ENCODE measurements at regions not wholly inside any gene's neighbourhood (a gene's known extent, or its start where the extent isn't known, plus 50 kb on each side); places are given as distances from the start of the nearest gene placed in this dataset.

- no peaks in the 10 kb centered on the region for H3K36me3 ChIP-seq (ENCODE audit: insufficient read depth, low read length)
- ChIA-PET POLR2A (no interaction called here), CTCF (no interaction called here)
- Mint-ChIP-seq H3K27ac (no peak overlapping the region), H3K36me3 (no peaks in the 10 kb centered on the region), H3K9me3 (peaks cover 0 to 23% (median 3%) of the 10 kb centered on the region in 5 donors), H3K4me1 (no peaks in the 10 kb centered on the region), H3K4me3 (no peak overlapping the region), H3K27me3 (no peaks in the 10 kb centered on the region)
- no peaks in the 10 kb centered on the region for H3K27me3 ChIP-seq (ENCODE audit: insufficient read depth, low read length, poor library complexity, severe bottlenecking)
- no peaks in the 10 kb centered on the region for H3K4me1 ChIP-seq (ENCODE audit: insufficient read depth, low read length)
- H3K9me3 ChIP-seq (ENCODE audit: low read length): no peaks in the 10 kb centered on the region
- no peak overlapping the region for H3K4me3 ChIP-seq (ENCODE audit: low read length)
- H3K27ac ChIP-seq (ENCODE audit: low read depth, low read length): no peak overlapping the region
- no peak for DNase-seq
Measured at GRCh38 chr20:6864740-6865139, 97.3 kb downstream of the BMP2 start.

GRCh38 chr20:6866741-6867140 is 99.3 kb downstream of the BMP2 start:
- CTCF ChIA-PET: no interaction called here
- no peak overlapping the region for H3K27ac Mint-ChIP-seq

GRCh38 chr20:6868861-6869260 is 101.4 kb downstream of the BMP2 start:
- no peaks in the 10 kb centered on the region for H3K36me3 ChIP-seq (ENCODE audit: insufficient read depth, low read length)
- no peaks in the 10 kb centered on the region for H3K4me1 ChIP-seq (ENCODE audit: insufficient read depth, low read length)
- no peak overlapping the region for H3K27ac ChIP-seq (ENCODE audit: low read depth, low read length)
- no peak overlapping the region for H3K4me3 ChIP-seq (ENCODE audit: low read length)
- Mint-ChIP-seq H3K9me3 (peaks cover 0 to 13% (median 7%) of the 10 kb centered on the region in 5 donors), H3K27ac (no peak overlapping the region), H3K4me1 (no peaks in the 10 kb centered on the region), H3K4me3 (no peak overlapping the region), H3K27me3 (no peaks in the 10 kb centered on the region), H3K36me3 (no peaks in the 10 kb centered on the region)
- H3K27me3 ChIP-seq (ENCODE audit: insufficient read depth, low read length, poor library complexity, severe bottlenecking): no peaks in the 10 kb centered on the region
- CTCF ChIA-PET: no interaction called here
- no peak for DNase-seq
- POLR2A ChIA-PET: no interaction called here
- no peaks in the 10 kb centered on the region for H3K9me3 ChIP-seq (ENCODE audit: low read length)

More at GRCh38 chr20:6866741-6867140, 99.3 kb downstream of the BMP2 start:
- no peaks in the 10 kb centered on the region for H3K36me3 ChIP-seq (ENCODE audit: insufficient read depth, low read length)
- no peak overlapping the region for H3K4me3 ChIP-seq (ENCODE audit: low read length)
- no peak overlapping the region for H3K27ac ChIP-seq (ENCODE audit: low read depth, low read length)
- no peaks in the 10 kb centered on the region for H3K4me1 ChIP-seq (ENCODE audit: insufficient read depth, low read length)
- DNase-seq: no peak
- POLR2A ChIA-PET: no interaction called here
- no peaks in the 10 kb centered on the region for H3K9me3 ChIP-seq (ENCODE audit: low read length)
- Mint-ChIP-seq H3K4me3 (no peak overlapping the region), H3K9me3 (peaks cover 0 to 19% (median 6%) of the 10 kb centered on the region in 5 donors), H3K4me1 (no peaks in the 10 kb centered on the region), H3K36me3 (no peaks in the 10 kb centered on the region), H3K27me3 (no peaks in the 10 kb centered on the region)
- no peaks in the 10 kb centered on the region for H3K27me3 ChIP-seq (ENCODE audit: insufficient read depth, low read length, poor library complexity, severe bottlenecking)

- no peak overlapping the region for H3K27ac Mint-ChIP-seq
- no peaks in the 10 kb centered on the region for H3K36me3 Mint-ChIP-seq
- Histone ChIP-seq H3K4me1 (ENCODE audit: insufficient read depth, low read length) (no peaks in the 10 kb centered on the region), H3K36me3 (ENCODE audit: insufficient read depth, low read length) (no peaks in the 10 kb centered on the region), H3K4me3 (ENCODE audit: low read length) (no peak overlapping the region), H3K27ac (ENCODE audit: low read depth, low read length) (no peak overlapping the region), H3K9me3 (ENCODE audit: low read length) (no peaks in the 10 kb centered on the region), H3K27me3 (ENCODE audit: insufficient read depth, low read length, poor library complexity, severe bottlenecking) (no peaks in the 10 kb centered on the region)
- H3K4me3 Mint-ChIP-seq: no peak overlapping the region
- peaks cover 1 to 8% (median 7%) of the 10 kb centered on the region in 5 donors for H3K9me3 Mint-ChIP-seq
- H3K4me1 Mint-ChIP-seq: no peaks in the 10 kb centered on the region
- POLR2A ChIA-PET: no interaction called here
- CTCF ChIA-PET: no interaction called here
- no peak for DNase-seq
- H3K27me3 Mint-ChIP-seq: no peaks in the 10 kb centered on the region
Measured at GRCh38 chr20:6870559-6870958, 103.1 kb downstream of the BMP2 start.

GRCh38 chr20:6877633-6878032 is 110.1 kb downstream of the BMP2 start:
- Histone ChIP-seq H3K9me3 (ENCODE audit: low read length) (no peaks in the 10 kb centered on the region), H3K36me3 (ENCODE audit: insufficient read depth, low read length) (no peaks in the 10 kb centered on the region), H3K4me3 (ENCODE audit: low read length) (no peak overlapping the region), H3K27ac (ENCODE audit: low read depth, low read length) (no peak overlapping the region), H3K4me1 (ENCODE audit: insufficient read depth, low read length) (no peaks in the 10 kb centered on the region), H3K27me3 (ENCODE audit: insufficient read depth, low read length, poor library complexity, severe bottlenecking) (no peaks in the 10 kb centered on the region)
- H3K9me3 Mint-ChIP-seq: peaks cover 0 to 17% (median 7%) of the 10 kb centered on the region in 5 donors
- no peaks in the 10 kb centered on the region for H3K27me3 Mint-ChIP-seq
- H3K27ac Mint-ChIP-seq: no peak overlapping the region
- no peaks in the 10 kb centered on the region for H3K36me3 Mint-ChIP-seq
- no peak for DNase-seq
- POLR2A ChIA-PET: no interaction called here
- no peak overlapping the region for H3K4me3 Mint-ChIP-seq
- CTCF ChIA-PET: no interaction called here
- no peaks in the 10 kb centered on the region for H3K4me1 Mint-ChIP-seq

GRCh38 chr20:6882561-6883291 is 115.2 kb downstream of the BMP2 start:
- Mint-ChIP-seq H3K4me1 (no peaks in the 10 kb centered on the region), H3K27me3 (no peaks in the 10 kb centered on the region), H3K27ac (no peak overlapping the region), H3K4me3 (no peak overlapping the region), H3K9me3 (peaks cover 4 to 19% (median 14%) of the 10 kb centered on the region in 5 donors), H3K36me3 (peaks cover 0 to 5% (median 0%) of the 10 kb centered on the region in 3 donors)
- DNase-seq: no peak
- ChIA-PET CTCF (no interaction called here), POLR2A (no interaction called here)
- Histone ChIP-seq H3K36me3 (ENCODE audit: insufficient read depth, low read length) (no peaks in the 10 kb centered on the region), H3K4me1 (ENCODE audit: insufficient read depth, low read length) (no peaks in the 10 kb centered on the region), H3K27ac (ENCODE audit: low read depth, low read length) (no peak overlapping the region), H3K4me3 (ENCODE audit: low read length) (no peak overlapping the region), H3K27me3 (ENCODE audit: insufficient read depth, low read length, poor library complexity, severe bottlenecking) (no peaks in the 10 kb centered on the region), H3K9me3 (ENCODE audit: low read length) (no peaks in the 10 kb centered on the region)

GRCh38 chr20:6884114-6884513 is 116.6 kb downstream of the BMP2 start:
- ChIA-PET POLR2A (no interaction called here), CTCF (no interaction called here)
- Histone ChIP-seq H3K9me3 (ENCODE audit: low read length) (no peaks in the 10 kb centered on the region), H3K27me3 (ENCODE audit: insufficient read depth, low read length, poor library complexity, severe bottlenecking) (no peaks in the 10 kb centered on the region), H3K4me1 (ENCODE audit: insufficient read depth, low read length) (no peaks in the 10 kb centered on the region), H3K36me3 (ENCODE audit: insufficient read depth, low read length) (no peaks in the 10 kb centered on the region), H3K4me3 (ENCODE audit: low read length) (no peak overlapping the region), H3K27ac (ENCODE audit: low read depth, low read length) (no peak overlapping the region)
- peaks cover 4 to 17% (median 12%) of the 10 kb centered on the region in 5 donors for H3K9me3 Mint-ChIP-seq
- H3K36me3 Mint-ChIP-seq: peaks cover 0 to 5% (median 0%) of the 10 kb centered on the region in 3 donors
- no peaks in the 10 kb centered on the region for H3K4me1 Mint-ChIP-seq
- H3K4me3 Mint-ChIP-seq: no peak overlapping the region
- H3K27ac Mint-ChIP-seq: no peak overlapping the region
- H3K27me3 Mint-ChIP-seq: no peaks in the 10 kb centered on the region
- DNase-seq: no peak

GRCh38 chr20:6886065-6886729 is 118.7 kb downstream of the BMP2 start:
- H3K27ac ChIP-seq (ENCODE audit: low read depth, low read length): no peak overlapping the region

More at GRCh38 chr20:6886065-6886729, 118.7 kb downstream of the BMP2 start:
- CTCF ChIA-PET: no interaction called here
- no peaks in the 10 kb centered on the region for H3K4me1 Mint-ChIP-seq
- H3K4me3 Mint-ChIP-seq: no peak overlapping the region
- H3K9me3 Mint-ChIP-seq: peaks cover 4 to 21% (median 12%) of the 10 kb centered on the region in 5 donors
- POLR2A ChIA-PET: no interaction called here
- H3K4me3 ChIP-seq (ENCODE audit: low read length): no peak overlapping the region
- H3K4me1 ChIP-seq (ENCODE audit: insufficient read depth, low read length): no peaks in the 10 kb centered on the region
- no peaks in the 10 kb centered on the region for H3K36me3 ChIP-seq (ENCODE audit: insufficient read depth, low read length)
- no peaks in the 10 kb centered on the region for H3K27me3 Mint-ChIP-seq
- no peak for DNase-seq
- no peaks in the 10 kb centered on the region for H3K9me3 ChIP-seq (ENCODE audit: low read length)
- H3K27ac Mint-ChIP-seq: no peak overlapping the region
- no peaks in the 10 kb centered on the region for H3K27me3 ChIP-seq (ENCODE audit: insufficient read depth, low read length, poor library complexity, severe bottlenecking)
- peaks cover 0 to 5% (median 0%) of the 10 kb centered on the region in 3 donors for H3K36me3 Mint-ChIP-seq
